GM19455 (cell line): ENCODE measurements at regions not wholly inside any gene's neighbourhood (a gene's known extent, or its start where the extent isn't known, plus 50 kb on each side); places are given as distances from the start of the nearest gene placed in this dataset.
A peak's percentile ranks its signal among the peaks of the same experiment; 100 is the strongest.
"Not testable (repeated sequence)": the region's sequence is repeated elsewhere in the genome, so short reads cannot be mapped to it uniquely, and the experiment has no call there.

Experiments
- ATAC-seq: cut with Tn5 transposase; IDR thresholded peaks from one replicate; pipeline ENCODE4 v1.9.1; 2021; ENCODE audit not compliant: unreplicated experiment

GRCh38 chr4:141340458-141340857, 119.8 kb downstream of the ZNF330 start:
- no peak for ATAC-seq

GRCh38 chr4:141346144-141346543, 125.4 kb downstream of the ZNF330 start:
- no peak for ATAC-seq

GRCh38 chr4:141347684-141348083, 127.0 kb downstream of the ZNF330 start:
- ATAC-seq, result no peak

GRCh38 chr4:141348125-141348524, 127.4 kb downstream of the ZNF330 start:
- peak; percentile 56 for ATAC-seq

GRCh38 chr4:141348573-141348972, 127.9 kb downstream of the ZNF330 start:
- peak; percentile 32 for ATAC-seq

GRCh38 chr4:141349236-141349635, 128.5 kb downstream of the ZNF330 start:
- ATAC-seq, result no peak

- ATAC-seq, result no peak
Observed at GRCh38 chr4:141350122-141350905, 129.6 kb downstream of the ZNF330 start.

- no peak for ATAC-seq
Observed at GRCh38 chr4:141352331-141352730, 131.6 kb downstream of the ZNF330 start.

- ATAC-seq, result no peak
Observed at GRCh38 chr4:141352909-141353525, 132.3 kb downstream of the ZNF330 start.

GRCh38 chr4:141356321-141356962, 135.7 kb downstream of the ZNF330 start:
- no peak for ATAC-seq

GRCh38 chr4:141356963-141357335, 136.3 kb downstream of the ZNF330 start:
- no peak for ATAC-seq

GRCh38 chr4:141368241-141368640, 147.5 kb downstream of the ZNF330 start:
- ATAC-seq, result not testable (repeated sequence)

GRCh38 chr4:141371206-141371605, 150.5 kb downstream of the ZNF330 start:
- ATAC-seq, result no peak

- no peak for ATAC-seq
Observed at GRCh38 chr4:141375855-141376254, 155.2 kb downstream of the ZNF330 start.

GRCh38 chr4:141376769-141377168, 156.1 kb downstream of the ZNF330 start:
- peak; percentile 84 for ATAC-seq

GRCh38 chr4:141387299-141387698, 166.6 kb downstream of the ZNF330 start:
- ATAC-seq, result no peak

- ATAC-seq, result no peak
Observed at GRCh38 chr4:141388481-141388880, 167.8 kb downstream of the ZNF330 start.

GRCh38 chr4:141389649-141390048, 169.0 kb downstream of the ZNF330 start:
- no peak for ATAC-seq

GRCh38 chr4:141390571-141390970, 169.9 kb downstream of the ZNF330 start:
- no peak for ATAC-seq

GRCh38 chr4:141391293-141391692, 170.6 kb downstream of the ZNF330 start:
- no peak for ATAC-seq

GRCh38 chr4:141391771-141392170, 171.1 kb downstream of the ZNF330 start:
- no peak for ATAC-seq

GRCh38 chr4:141395246-141395830, 174.6 kb downstream of the ZNF330 start:
- no peak for ATAC-seq
